Adrenal gland (tissue), 9 donors: ENCODE measurements at regions not wholly inside any gene's neighbourhood (a gene's known extent, or its start where the extent isn't known, plus 50 kb on each side); places are given as distances from the start of the nearest gene placed in this dataset.

ENCODE experiments used
- DNase-seq, 7 donors: peaks; one replicate each; pipeline ENCODE4 v3.0.0-alpha.2; 2019 to 2020
- H3K27ac ChIP-seq, 5 donors: fragments of 200-600 bp; sonication (generic) in 4 of 5; 1 replicate in 3 of 5; 2 replicates in 2 of 5; pipeline versions ENCODE4 v1.5.1 to v1.8.0; 2016 to 2020; ENCODE audit warnings: mild to moderate bottlenecking in 1 of 5
- H3K27me3 ChIP-seq: fragments of 200-600 bp; 2 replicates; pipeline ENCODE4 v1.8.0; 2021
- H3K36me3 ChIP-seq, 2 donors: fragments of 200-600 bp; replicated peaks in 1 of 2; 1 replicate in 1 of 2; 2 replicates in 1 of 2; pipeline versions ENCODE4 v1.5.1 to v1.8.0; 2018 to 2022
- H3K4me1 ChIP-seq, 2 donors: fragments of 200-600 bp; replicated peaks in 1 of 2; 1 replicate in 1 of 2; 2 replicates in 1 of 2; pipeline versions ENCODE4 v1.5.1 to v1.8.0; 2018 to 2021
- H3K4me3 ChIP-seq, 4 donors: fragments of 200-600 bp; sonication (generic) in 3 of 4; one replicate each; pipeline ENCODE4 v1.5.1; 2016 to 2018
- H3K9me3 ChIP-seq, 3 donors: fragments of 200-600 bp; sonication (generic) in 1 of 3; replicated peaks in 1 of 3; 1 replicate in 2 of 3; 2 replicates in 1 of 3; pipeline versions ENCODE4 v1.5.1 to v1.8.0; 2016 to 2021
- POLR2A ChIP-seq, 2 donors: fragments of 450-650 bp; IDR thresholded peaks; one replicate each; pipeline ENCODE4 v1.6.1; 2017; ENCODE audit warnings: antibody characterized with exemption in 2 of 2, mild to moderate bottlenecking in 2 of 2, moderate library complexity in 1 of 2
- WGBS, 4 donors: extraction: QIAGEN DNeasy Blood & Tissue Kit in 2 of 4; methylation state at CpG; one replicate each; pipeline versions ENCODE4 v1.1.5 to v1.1.7; 2013 to 2017; 5-methylcytosine and 5-hydroxymethylcytosine counted together
- intact Hi-C, 2 donors: fragments of 100-400 bp; cut with DNase I; formaldehyde crosslinking; loops; one replicate each; pipeline versions ENCODE4 v1.14.1 to v1.15.0; 2022 to 2023
- TF ChIP-seq, protein P1 (sequence below), 6 experiments: fragments of 450-650 bp in 4 of 6; fragments of 200-600 bp in 2 of 6; sonication (generic) in 1 of 6; IDR thresholded peaks; 1 replicate in 5 of 6; 2 replicates in 1 of 6; pipeline versions ENCODE4 v1.5.1 to v1.8.0; 2016 to 2021; ENCODE audit warnings: antibody characterized with exemption in 6 of 6, mild to moderate bottlenecking in 2 of 6, moderate library complexity in 1 of 6
- donor health status: healthy with polysubstance abuse.
- donor health status: Bipolar disorder and iron deficiency.
- donor health status: DM: yes; HTN: yes; CAD: no.
- donor health status: DM: no; HTN: no; CAD: no.
- donor health status: DM: no; HTN: no; CAD: no.

DNA sequence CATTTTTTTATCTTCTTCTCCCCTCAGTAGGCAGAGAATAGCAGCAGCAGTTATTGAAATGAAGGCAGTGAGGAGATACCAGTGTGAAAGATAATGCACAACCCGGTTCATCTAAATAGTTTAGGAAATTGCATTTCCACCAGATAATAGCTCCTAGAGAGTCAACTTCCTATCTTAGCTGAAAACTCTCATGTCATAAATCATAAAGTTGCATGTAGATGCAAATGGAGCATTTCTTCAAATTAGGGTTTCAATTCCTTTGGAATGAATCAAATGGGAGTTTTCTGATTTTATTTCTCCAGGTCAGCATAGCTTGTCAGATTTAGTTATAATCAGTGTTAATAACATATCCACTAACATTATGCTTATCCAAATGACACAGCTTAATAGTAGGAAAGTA, 335.3 kb downstream of the CNTNAP4 start:
- intact Hi-C loops = no loop called here
- Histone ChIP-seq H3K27me3 (no peaks in the 10 kb centered on the region), H3K36me3 (no peaks in the 10 kb centered on the region), H3K4me3 (no peak overlapping the region), H3K4me1 (no peaks in the 10 kb centered on the region), H3K9me3 (no peaks in the 10 kb centered on the region), H3K27ac (no peak overlapping the region)
- 48 to 64% (median 60%) methylated on average over 1 of the region's 1 CpG for WGBS, 4 donors
- DNase-seq = no peak
- TF ChIP-seq, protein P1, sequence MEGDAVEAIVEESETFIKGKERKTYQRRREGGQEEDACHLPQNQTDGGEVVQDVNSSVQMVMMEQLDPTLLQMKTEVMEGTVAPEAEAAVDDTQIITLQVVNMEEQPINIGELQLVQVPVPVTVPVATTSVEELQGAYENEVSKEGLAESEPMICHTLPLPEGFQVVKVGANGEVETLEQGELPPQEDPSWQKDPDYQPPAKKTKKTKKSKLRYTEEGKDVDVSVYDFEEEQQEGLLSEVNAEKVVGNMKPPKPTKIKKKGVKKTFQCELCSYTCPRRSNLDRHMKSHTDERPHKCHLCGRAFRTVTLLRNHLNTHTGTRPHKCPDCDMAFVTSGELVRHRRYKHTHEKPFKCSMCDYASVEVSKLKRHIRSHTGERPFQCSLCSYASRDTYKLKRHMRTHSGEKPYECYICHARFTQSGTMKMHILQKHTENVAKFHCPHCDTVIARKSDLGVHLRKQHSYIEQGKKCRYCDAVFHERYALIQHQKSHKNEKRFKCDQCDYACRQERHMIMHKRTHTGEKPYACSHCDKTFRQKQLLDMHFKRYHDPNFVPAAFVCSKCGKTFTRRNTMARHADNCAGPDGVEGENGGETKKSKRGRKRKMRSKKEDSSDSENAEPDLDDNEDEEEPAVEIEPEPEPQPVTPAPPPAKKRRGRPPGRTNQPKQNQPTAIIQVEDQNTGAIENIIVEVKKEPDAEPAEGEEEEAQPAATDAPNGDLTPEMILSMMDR (IDR thresholded peaks at IDR 0.05) = no peak
- no peak for TF ChIP-seq POLR2A (IDR thresholded peaks at IDR 0.05)

DNA sequence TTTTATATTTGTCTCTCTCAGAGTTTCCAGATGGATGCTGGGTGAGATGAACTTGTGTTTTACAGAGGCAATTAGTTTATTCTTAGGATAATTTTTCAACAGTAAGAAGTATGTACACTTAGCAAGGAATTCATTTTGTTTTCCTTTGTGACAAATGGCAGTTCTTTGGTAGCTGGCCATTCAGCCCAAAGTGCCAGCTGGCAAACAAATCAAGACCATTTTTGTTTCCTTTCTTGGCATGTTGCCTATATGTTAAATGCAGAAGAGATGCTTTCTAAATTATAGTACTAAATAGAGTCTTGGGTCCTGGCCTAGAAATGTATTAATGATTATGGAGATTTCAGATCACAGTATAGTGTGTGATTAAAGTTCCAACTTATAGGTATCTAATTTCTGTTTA, 337.1 kb downstream of the CNTNAP4 start:
- DNase-seq = no peak
- H3K27me3 ChIP-seq = no peaks in the 10 kb centered on the region
- TF ChIP-seq POLR2A (IDR thresholded peaks at IDR 0.05) = no peak
- TF ChIP-seq, protein P1 (IDR thresholded peaks at IDR 0.05) = no peak
- intact Hi-C loops = no loop called here
- H3K4me1 ChIP-seq = no peaks in the 10 kb centered on the region
- no peaks in the 10 kb centered on the region for H3K36me3 ChIP-seq
- H3K9me3 ChIP-seq = no peaks in the 10 kb centered on the region
- no peak overlapping the region for H3K4me3 ChIP-seq
- H3K27ac ChIP-seq = no peak overlapping the region

DNA sequence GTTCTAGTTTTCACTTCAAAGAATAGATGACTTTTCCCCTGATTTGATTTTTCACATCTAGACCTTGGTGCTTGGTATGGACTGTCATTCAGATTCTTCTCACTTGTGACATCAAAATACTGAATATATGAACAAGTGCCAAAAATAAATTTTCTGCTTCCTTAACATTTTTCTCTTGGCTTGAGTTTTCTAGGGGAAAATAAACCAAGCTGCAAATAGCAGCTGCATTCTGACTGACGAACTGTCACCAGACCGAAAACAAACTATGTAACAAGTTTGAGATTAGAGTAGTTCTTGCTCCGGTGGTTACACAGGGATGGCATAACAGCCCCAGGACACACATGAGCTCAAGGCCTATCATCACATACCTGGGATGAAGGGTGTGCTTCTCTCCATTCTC, 345.7 kb downstream of the CNTNAP4 start:
- TF ChIP-seq, protein P1 (IDR thresholded peaks at IDR 0.05) = no peak
- no peak for TF ChIP-seq POLR2A (IDR thresholded peaks at IDR 0.05)
- intact Hi-C loops = no loop called here
- Histone ChIP-seq H3K36me3 (no peaks in the 10 kb centered on the region), H3K9me3 (no peaks in the 10 kb centered on the region), H3K4me1 (no peaks in the 10 kb centered on the region), H3K27ac (no peak overlapping the region), H3K4me3 (no peak overlapping the region), H3K27me3 (no peaks in the 10 kb centered on the region)
- WGBS, 4 donors = 76 to 85% (median 84%) methylated on average over 3 of the region's 3 CpGs
- DNase-seq = no peak

DNA sequence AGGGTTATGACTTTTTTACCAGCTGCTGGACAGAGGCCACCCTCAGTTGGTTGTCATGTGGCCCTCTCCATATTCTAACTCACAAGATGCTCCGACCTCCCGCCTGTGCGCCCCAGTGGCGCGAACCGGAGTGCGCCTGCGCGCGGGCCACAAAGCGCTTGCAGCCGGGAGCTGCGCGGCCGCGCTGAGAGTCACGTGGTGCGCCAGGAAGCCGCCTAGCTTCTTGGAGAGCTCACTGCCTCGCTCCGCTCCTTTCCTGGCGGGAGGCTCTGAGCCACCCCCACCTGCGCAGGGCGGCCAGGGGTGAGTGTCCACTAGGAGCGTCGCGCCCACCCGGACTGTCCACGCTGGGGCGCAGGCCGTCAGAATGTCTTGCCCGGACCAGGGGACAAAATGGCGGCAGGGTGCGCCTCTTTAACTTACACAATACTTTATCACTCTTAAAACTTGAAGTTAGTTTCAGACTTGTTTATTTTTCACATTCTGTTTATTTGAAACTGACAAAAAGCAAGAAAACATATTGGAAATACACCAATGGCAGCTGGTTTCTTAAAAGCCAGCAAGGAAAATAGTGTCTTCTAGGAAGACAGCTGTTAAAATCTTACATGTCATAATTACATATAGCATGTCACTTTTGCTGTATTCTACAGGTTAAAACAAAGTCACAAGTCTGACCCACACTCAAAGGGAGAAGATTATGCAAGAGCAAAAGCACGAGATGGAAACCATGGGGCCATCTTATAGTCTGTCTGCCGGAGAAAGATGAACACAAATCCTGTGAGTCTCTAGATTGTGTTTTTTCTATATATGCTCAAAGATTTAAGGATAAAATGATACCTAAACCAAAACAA, 357.9 kb downstream of the CNTNAP4 start:
- intact Hi-C loops = no loop called here
- no peaks in the 10 kb centered on the region for H3K4me1 ChIP-seq
- no peak overlapping the region for H3K27ac ChIP-seq
- no peaks in the 10 kb centered on the region for H3K9me3 ChIP-seq
- H3K27me3 ChIP-seq = no peaks in the 10 kb centered on the region
- TF ChIP-seq POLR2A (IDR thresholded peaks at IDR 0.05) = no peak
- TF ChIP-seq, protein P1 (IDR thresholded peaks at IDR 0.05) = no peak
- H3K36me3 ChIP-seq = no peaks in the 10 kb centered on the region
- WGBS, 4 donors = 73 to 88% (median 80%) methylated on average over 25 to 36 of the region's 36 CpGs
- H3K4me3 ChIP-seq = no peak overlapping the region
- DNase-seq = peak in 1 of 7 donors; percentile 16
